Left lobe of liver (tissue), 2 donors: ENCODE measurements at regions not wholly inside any gene's neighbourhood (a gene's known extent, or its start where the extent isn't known, plus 50 kb on each side); places are given as distances from the start of the nearest gene placed in this dataset.

Experiments
- ATAC-seq: fragments of 200-7000 bp; cut with Tn5 transposase; one replicate; pipeline ENCODE4 v1.9.1; 2020; ENCODE audit warnings: mild to moderate bottlenecking, moderate library complexity
- DNase-seq: peaks from one replicate; pipeline ENCODE4 v3.0.0-alpha.2; 2020; ENCODE audit warnings: low spot score
- donor health status: DM: no; HTN: no; CAD: no; lungs with moderate emphysema.
- donor health status: DM: no; HTN: yes; CAD: no.

GRCh38 chr12:127287256-127287655 is 979.7 kb upstream of the TMEM132C start:
- DNase-seq (no peak), ATAC-seq (no peak)

- peak; percentile 12 for DNase-seq
- no peak for ATAC-seq
These were observed 976.7 kb upstream of the TMEM132C start for GRCh38 chr12:127290251-127290650.

- ATAC-seq (no peak), DNase-seq (no peak)
These were observed 974.2 kb upstream of the TMEM132C start for GRCh38 chr12:127292736-127293135.

- DNase-seq (peak; percentile 77), ATAC-seq (peak; percentile 99)
These were observed 973.3 kb upstream of the TMEM132C start for GRCh38 chr12:127293507-127294310.

- DNase-seq (peak; percentile 29), ATAC-seq (no peak)
These were observed 972.2 kb upstream of the TMEM132C start for GRCh38 chr12:127294651-127295210.

GRCh38 chr12:127295630-127296029 is 971.3 kb upstream of the TMEM132C start:
- ATAC-seq (no peak), DNase-seq (no peak)

- peak; percentile 11 for DNase-seq
- no peak for ATAC-seq
These were observed 970.4 kb upstream of the TMEM132C start for GRCh38 chr12:127296591-127296990.

- no peak for ATAC-seq
- DNase-seq = no peak
These were observed 969.6 kb upstream of the TMEM132C start for GRCh38 chr12:127297327-127297726.

GRCh38 chr12:127300075-127300474 is 966.9 kb upstream of the TMEM132C start:
- no peak for ATAC-seq

GRCh38 chr12:127300753-127301152 is 966.2 kb upstream of the TMEM132C start:
- DNase-seq (no peak), ATAC-seq (no peak)

More at GRCh38 chr12:127300075-127300474, 966.9 kb upstream of the TMEM132C start:
- DNase-seq = no peak

- no peak for ATAC-seq
- DNase-seq = no peak
These were observed 965.1 kb upstream of the TMEM132C start for GRCh38 chr12:127301876-127302275.

GRCh38 chr12:127304751-127305725 is 961.9 kb upstream of the TMEM132C start:
- DNase-seq = no peak
- no peak for ATAC-seq

- ATAC-seq (no peak), DNase-seq (no peak)
These were observed 960.3 kb upstream of the TMEM132C start for GRCh38 chr12:127306604-127307215.

- no peak for ATAC-seq
- DNase-seq = no peak
These were observed 959.4 kb upstream of the TMEM132C start for GRCh38 chr12:127307528-127307927.

GRCh38 chr12:127308148-127308547 is 958.8 kb upstream of the TMEM132C start:
- DNase-seq = no peak
- ATAC-seq = no peak

- ATAC-seq (no peak), DNase-seq (no peak)
These were observed 956.4 kb upstream of the TMEM132C start for GRCh38 chr12:127310548-127310947.

- no peak for ATAC-seq
- no peak for DNase-seq
These were observed 955.1 kb upstream of the TMEM132C start for GRCh38 chr12:127311720-127312364.

- ATAC-seq (no peak), DNase-seq (no peak)
These were observed 942.3 kb upstream of the TMEM132C start for GRCh38 chr12:127324681-127325080.

GRCh38 chr12:127327986-127328385 is 939.0 kb upstream of the TMEM132C start:
- no peak for ATAC-seq
- no peak for DNase-seq

GRCh38 chr12:127328867-127329266 is 938.1 kb upstream of the TMEM132C start:
- DNase-seq = no peak
- no peak for ATAC-seq
